NCI-H2107 treated with DMSO at 0.1 percent for 48 hours (cell line): ENCODE measurements at regions not wholly inside any gene's neighbourhood (a gene's known extent, or its start where the extent isn't known, plus 50 kb on each side); places are given as distances from the start of the nearest gene placed in this dataset.
A peak's percentile ranks its signal among the peaks of the same experiment; 100 is the strongest.

Experiments used
- DNase-seq: peaks from one replicate; lab custom pipeline; 2025; ENCODE audit not compliant: unreplicated experiment; lab: John Stamatoyannopoulos, UW

DNA sequence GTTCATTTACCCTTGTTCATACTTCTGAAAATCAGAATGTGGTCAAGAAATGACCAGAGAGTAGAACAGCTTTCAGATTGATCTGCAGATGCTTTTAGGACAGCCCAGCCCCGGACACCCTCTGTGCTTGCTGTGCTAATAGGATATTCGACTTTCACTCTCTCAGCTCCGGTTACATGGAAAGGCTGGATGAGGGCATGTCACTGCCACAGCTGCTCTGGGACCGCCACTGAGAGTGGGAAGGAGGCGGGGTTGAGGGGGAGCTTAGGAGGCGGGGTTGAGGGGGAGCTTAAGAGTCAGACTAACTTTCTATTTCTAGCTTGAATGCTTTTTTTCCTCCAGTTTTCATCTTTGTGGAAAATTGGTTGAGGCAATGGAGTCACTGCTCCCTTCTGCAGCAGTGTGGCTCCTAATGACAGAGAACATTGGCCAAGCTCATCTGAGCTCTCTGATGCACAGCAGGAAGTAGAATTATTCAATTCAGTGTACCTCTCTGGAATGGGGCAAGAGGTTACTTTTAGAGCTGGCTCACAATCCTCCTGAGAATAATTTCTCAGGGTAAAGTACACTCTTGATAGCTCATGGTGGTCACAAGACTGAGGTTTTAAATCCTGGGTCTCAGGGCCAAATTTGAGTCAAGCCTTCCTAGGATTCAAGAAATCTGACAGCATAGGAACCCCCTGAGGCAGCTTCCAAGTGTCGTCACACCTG lies 74.6 kb upstream of the NPAS1 start:
- peak; percentile 93 for DNase-seq

- no peak for DNase-seq
Measured at GRCh38 chr19:46945694-46946489, 73.7 kb upstream of the NPAS1 start.

DNA sequence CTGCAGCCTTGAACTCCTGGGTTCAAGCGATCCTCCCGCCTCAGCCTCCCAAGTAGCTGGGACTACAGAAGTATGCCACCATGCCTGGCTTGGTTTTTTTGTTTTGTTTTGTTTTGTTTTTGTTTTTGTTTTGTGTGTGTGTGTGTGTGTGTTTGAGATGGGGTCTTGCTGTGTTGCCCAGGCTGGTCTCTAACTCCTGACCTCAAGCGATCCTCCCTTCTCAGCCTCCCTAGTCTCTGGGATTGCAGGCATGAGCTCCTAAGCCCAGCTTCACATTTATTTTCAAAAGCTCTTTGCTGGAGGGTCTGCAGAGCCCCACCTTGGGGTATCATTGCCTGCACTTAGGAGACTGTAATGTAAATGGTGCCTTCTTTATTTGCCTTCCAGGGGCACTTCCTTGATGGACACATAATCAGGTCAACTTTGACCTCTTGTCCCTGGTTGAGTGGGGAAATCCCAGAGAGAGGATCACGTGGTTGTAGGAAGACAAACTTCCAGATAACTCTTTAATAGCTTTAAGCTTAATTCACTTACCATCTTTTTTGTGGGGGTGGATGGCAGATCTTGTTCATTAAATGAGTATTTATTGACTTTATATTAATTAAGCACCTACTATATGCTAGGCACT lies 72.9 kb upstream of the NPAS1 start:
- DNase-seq: no peak

- no peak for DNase-seq
Measured at GRCh38 chr19:46947866-46948265, 71.8 kb upstream of the NPAS1 start.

DNA sequence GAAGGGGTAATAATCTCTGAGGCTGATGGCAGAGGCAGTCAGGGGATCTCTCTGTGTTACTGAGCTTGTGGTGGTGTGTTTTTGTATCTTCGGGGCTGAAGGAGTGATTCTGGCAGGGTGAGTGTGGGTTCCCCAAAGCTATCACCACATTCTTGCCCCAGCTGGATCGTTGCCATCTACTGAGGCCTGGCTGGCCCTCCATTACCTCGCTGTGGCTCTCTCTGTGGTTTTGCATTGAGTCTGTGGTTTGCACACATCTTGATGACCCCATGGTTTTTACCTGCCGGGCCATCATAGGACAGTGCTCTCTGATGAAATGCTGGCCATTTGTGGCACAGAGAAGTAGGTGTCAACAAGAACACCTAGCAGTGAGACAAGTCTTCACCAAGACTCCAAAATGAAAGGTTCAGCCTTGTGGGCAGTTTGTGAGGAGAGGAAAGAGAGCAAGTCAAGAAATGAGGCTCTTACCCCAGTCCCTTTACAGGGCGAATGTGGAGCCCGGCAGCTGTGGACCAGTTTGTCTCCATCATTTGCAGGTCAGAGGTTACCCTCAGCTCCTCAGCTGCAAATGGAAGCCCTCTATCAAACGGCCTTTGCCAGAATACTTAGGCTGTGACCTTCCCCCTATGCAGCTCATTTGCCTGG lies 69.0 kb upstream of the NPAS1 start:
- DNase-seq: no peak

DNA sequence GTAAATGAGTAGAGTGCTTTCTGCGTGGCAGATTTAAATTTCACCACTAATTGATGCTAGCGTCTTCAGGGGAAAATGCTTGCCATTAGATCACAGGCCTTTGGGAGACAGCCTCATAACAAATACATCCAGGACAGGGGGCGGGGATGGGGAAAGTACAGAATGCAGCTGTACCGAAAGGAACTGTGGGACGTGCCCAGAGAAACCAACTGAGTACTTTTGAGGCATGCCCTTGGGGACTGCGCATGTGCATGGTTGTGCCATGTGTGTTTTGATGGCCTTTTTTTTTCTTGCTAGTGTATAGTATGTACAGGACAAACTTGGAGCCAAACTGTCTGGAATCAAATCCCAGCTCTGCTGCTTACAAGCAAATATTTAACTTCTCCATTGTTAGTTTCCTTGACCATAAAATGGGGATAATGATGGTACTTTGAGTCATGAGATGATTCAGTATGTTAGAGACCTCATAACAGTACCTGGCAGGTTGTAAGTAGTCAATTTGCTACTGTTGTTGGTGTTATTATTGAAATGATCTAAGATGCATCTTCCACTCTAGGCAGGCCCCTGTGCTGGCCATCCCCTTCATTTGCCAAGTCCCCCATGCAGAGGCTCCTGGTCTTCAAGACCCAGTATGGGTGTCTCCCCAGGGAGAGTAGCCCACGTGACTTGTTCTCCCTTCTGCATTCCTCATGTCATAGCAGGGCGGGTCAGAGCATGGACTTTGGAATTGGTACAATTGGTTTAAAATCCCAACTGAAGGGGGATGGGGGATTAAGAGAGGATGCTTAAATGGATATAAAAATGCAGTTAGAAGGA lies 68.3 kb upstream of the NPAS1 start:
- no peak for DNase-seq

DNA sequence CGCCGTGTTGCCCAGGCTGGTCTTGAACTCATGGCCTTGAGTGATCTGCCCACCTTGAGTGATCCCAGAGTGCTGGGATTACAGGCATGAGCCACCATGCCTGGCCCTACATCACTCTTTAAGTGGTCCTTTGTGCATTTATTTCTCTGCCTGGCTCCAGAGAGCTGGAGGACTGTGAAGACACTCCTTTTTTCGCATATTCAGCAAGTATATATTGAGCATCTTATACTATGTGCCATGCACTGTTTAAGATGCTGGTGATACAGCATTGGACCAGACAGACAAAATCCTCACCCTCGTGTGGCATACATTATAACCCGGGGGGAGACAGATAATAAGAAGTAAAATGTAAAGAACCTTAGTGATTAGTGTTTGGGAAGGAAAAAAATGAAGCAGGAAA lies 66.8 kb upstream of the NPAS1 start:
- no peak for DNase-seq

DNA sequence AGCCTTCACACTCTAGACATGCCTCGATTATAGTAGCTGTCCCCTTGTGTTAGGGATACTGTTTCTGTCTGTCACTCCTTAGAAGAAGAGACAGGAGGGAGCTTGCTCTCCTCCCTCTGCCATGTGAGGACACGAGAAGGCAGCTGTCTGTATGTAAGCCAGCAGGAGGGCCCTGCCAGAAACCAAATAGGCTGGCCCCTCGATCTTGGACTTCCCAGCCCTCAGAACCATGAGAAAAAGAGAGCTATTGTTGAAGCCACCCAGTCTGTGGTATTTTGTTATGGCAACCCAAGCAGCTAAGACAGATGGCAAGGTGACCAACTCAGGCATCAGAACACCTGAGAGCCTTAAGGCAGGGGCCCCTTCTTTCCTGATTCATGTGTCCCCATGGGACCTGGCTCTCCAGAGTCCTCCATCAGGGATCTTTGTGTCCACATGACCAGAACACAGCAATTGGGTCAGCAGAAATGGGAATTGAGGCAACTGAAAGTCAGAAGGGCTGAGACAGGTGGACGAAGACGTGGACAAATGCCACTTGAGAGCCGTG lies 65.6 kb upstream of the NPAS1 start:
- DNase-seq: no peak

DNA sequence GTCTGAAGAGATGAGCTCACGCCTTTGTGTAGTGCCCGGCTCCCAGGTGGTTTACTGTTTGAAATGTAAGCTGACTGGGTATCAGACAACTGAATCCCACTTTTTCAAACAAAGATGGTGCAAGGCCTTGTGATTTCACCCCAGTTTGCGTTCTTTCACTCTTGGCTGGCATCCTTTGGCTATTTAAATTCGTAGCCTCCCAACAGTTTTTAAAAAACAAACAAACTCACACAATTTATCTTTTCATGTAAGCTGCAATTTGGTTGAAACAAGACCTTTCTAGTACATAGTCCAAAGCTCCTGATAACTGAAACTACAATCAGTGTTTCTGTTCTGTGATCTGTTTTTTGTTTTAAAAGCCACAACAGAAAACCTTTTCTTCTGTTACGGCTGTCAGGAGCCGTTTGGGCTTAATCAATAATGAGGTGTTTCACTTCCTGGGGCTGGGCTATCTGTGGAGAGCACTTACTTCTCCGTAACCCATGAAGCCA lies 65.1 kb upstream of the NPAS1 start:
- DNase-seq: no peak

DNA sequence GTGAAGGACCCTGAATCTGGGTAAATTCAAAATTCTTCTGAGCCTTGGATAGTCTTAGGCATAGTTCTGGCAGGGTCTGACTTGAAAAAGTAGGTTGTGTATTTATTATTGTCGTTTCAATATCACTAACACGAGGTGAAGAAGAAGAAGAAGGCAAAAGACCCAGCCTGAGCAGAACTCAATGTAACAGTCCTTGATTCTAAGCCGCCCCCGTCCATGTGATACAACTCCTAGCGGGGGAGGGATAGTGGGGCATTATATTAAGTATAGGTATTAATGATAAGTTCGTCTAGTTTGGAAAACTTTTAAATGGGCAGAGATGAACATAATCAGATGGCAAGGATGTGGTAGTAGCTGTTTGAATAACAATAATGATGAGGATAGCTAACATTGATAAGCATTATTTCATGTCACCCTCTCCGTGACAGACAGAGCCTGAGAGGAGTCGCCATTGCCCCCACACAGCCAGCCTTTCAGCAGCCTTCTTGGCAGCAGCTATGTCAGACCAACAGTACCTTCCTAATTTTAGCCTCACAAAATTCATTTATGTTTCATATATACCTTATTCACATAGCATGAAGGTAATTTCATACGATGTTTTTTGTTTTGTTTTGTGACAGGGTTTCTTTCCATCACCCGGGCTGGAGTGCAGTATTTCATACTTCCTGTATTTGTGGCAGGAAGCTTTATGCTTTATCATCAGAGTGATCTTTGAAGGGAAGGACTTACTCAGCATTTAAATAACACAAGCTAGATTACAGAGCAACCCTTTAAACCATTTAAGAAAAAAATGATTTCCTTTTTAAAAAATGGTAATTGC lies 64.4 kb upstream of the NPAS1 start:
- DNase-seq: no peak

GRCh38 chr19:46955813-46956371 lies 63.7 kb upstream of the NPAS1 start:
- DNase-seq: no peak

DNA sequence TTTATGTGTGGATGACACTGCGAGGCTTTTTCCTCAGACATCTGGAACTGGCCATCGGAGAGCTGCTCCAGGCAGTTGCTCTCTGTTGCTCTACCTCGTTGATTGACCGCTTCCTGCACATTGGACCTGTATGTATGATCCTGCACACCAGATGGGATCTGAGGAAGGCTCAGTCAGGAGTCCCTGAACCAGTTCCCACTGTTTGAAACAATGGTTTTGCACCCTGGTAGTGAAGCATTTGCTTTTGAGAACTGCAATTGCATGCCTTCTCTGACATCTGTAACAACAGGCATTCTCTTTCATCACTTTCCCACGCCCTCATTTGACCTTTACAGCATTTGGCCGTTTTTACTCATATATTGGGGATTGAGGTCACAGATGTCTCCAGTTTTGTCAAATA lies 61.1 kb upstream of the NPAS1 start:
- no peak for DNase-seq

GRCh38 chr19:46959894-46960556 lies 59.6 kb upstream of the NPAS1 start:
- no peak for DNase-seq

- DNase-seq: no peak
Measured at GRCh38 chr19:46962030-46962570, 57.5 kb upstream of the NPAS1 start.

DNA sequence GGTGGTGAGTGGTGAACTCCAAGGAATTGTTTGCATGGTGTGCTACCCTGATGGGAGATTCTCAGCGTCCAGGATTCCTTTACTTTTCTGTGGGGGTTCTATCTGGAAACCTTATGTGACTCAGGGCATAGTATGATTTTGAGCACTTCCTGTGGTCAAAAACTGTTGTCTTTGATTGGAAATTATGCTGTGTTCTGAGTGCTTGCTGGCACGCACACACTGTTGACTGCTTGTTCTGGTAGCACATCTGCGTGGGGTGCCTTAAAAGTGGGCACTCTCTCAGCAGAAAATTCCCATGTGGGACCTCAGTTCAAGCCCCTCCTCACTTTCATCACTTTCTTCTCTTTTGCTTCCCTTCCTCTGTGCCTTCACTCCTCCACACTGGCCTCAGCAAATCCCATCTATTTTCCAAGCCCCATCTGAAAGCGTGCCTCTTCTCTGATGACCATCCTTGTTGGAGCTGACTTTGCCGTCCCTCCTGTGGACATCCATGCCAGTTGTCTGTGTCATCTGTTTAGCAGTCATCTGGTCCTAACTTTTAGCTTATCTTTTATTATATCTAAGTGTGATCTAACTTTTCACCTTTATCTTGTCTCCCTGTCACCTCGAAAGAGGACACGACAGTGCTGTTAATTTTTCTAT lies 56.4 kb upstream of the NPAS1 start:
- DNase-seq: no peak

GRCh38 chr19:46967578-46968032 lies 52.0 kb upstream of the NPAS1 start:
- no peak for DNase-seq
